SK-N-SH (cell line): ENCODE measurements at regions not wholly inside any gene's neighbourhood (a gene's known extent, or its start where the extent isn't known, plus 50 kb on each side); places are given as distances from the start of the nearest gene placed in this dataset.

ENCODE experiments used
- ELF1 ChIP-seq: IDR thresholded peaks from 2 replicates; pipeline ENCODE4 v1.4.0; 2012
- EP300 ChIP-seq, 2 experiments: IDR thresholded peaks; 2 replicates each; pipeline versions ENCODE4 v1.4.0 to v1.6.1; 2012; ENCODE audit warnings: borderline replicate concordance in 1 of 2, low read depth in 1 of 2, low read length in 1 of 2
- EZH2phosphoT487 ChIP-seq: fragments of 200-600 bp; sonication (generic); IDR thresholded peaks from 2 replicates; pipeline ENCODE4 v1.6.1; 2017; ENCODE audit warnings: low read depth, mixed run types, mild to moderate bottlenecking, antibody characterized with exemption, moderate library complexity, borderline replicate concordance
- FOXM1 ChIP-seq: IDR thresholded peaks from 2 replicates; pipeline ENCODE4 v1.4.0; 2012; ENCODE audit warnings: low read depth, mild to moderate bottlenecking
- GATA2 ChIP-seq: sonication (generic); formaldehyde crosslinking; IDR thresholded peaks from 2 replicates; pipeline ENCODE4 v1.5.0; 2020; ENCODE audit warnings: mild to moderate bottlenecking, missing genetic modification reagents
- POLR2AphosphoS5 ChIP-seq: IDR thresholded peaks from 2 replicates; pipeline ENCODE4 v1.6.1; 2012; ENCODE audit warnings: low read depth, low read length
- SMC3 ChIP-seq: IDR thresholded peaks from 2 replicates; pipeline ENCODE4 v1.6.1; 2012; ENCODE audit warnings: low read depth, low read length, improper control_type of control experiment
- TF ChIP-seq, protein P1 (sequence below): fragments of 200-600 bp; sonication (generic); IDR thresholded peaks from 2 replicates; pipeline ENCODE4 v1.6.1; 2017; ENCODE audit warnings: antibody characterized with exemption, mild to moderate bottlenecking, moderate library complexity
- TF ChIP-seq, protein P2 (sequence below): IDR thresholded peaks from 2 replicates; pipeline ENCODE4 v1.6.1; 2012; ENCODE audit warnings: mild to moderate bottlenecking, low read depth, low read length, moderate library complexity
- TF ChIP-seq, protein P3 (sequence below): IDR thresholded peaks from 2 replicates; pipeline ENCODE4 v1.4.0; 2012; ENCODE audit warnings: low read depth, borderline replicate concordance
- TF ChIP-seq, protein P4 (sequence below): IDR thresholded peaks from 2 replicates; pipeline ENCODE4 v1.4.0; 2012; ENCODE audit warnings: low read depth
- TF ChIP-seq, protein P5 (sequence below): fragments of 150-350 bp; IDR thresholded peaks from 2 replicates; pipeline ENCODE4 v1.6.1; 2017; ENCODE audit warnings: antibody characterized with exemption, low read length, low read depth, borderline replicate concordance

DNA sequence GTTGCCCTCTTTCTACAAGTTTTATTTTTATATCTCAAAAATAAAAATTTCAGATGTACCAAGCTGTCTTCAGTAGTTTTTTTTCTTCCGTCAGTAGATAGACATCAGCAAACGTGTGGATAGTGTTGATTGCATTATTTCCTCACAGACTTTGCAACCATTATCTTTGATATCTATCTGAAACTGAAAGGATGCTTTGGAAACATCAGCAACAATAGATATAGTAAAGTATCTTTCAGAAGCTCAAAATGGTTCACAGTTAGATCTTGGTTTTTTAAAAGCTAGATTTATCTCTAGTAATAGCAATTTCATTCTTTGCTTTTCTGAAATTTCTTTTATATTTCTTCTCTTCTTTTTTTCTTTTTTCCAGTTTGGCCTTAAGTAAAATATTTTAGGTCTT lies 246.9 kb upstream of the PCDH7 start:
- TF ChIP-seq, protein P1, sequence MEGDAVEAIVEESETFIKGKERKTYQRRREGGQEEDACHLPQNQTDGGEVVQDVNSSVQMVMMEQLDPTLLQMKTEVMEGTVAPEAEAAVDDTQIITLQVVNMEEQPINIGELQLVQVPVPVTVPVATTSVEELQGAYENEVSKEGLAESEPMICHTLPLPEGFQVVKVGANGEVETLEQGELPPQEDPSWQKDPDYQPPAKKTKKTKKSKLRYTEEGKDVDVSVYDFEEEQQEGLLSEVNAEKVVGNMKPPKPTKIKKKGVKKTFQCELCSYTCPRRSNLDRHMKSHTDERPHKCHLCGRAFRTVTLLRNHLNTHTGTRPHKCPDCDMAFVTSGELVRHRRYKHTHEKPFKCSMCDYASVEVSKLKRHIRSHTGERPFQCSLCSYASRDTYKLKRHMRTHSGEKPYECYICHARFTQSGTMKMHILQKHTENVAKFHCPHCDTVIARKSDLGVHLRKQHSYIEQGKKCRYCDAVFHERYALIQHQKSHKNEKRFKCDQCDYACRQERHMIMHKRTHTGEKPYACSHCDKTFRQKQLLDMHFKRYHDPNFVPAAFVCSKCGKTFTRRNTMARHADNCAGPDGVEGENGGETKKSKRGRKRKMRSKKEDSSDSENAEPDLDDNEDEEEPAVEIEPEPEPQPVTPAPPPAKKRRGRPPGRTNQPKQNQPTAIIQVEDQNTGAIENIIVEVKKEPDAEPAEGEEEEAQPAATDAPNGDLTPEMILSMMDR: no peak
- no peak for TF ChIP-seq EP300 (IDR thresholded peaks at IDR 0.05; ENCODE audit: borderline replicate concordance in 1 of 2, low read depth in 1 of 2, low read length in 1 of 2)
- TF ChIP-seq, protein P2, sequence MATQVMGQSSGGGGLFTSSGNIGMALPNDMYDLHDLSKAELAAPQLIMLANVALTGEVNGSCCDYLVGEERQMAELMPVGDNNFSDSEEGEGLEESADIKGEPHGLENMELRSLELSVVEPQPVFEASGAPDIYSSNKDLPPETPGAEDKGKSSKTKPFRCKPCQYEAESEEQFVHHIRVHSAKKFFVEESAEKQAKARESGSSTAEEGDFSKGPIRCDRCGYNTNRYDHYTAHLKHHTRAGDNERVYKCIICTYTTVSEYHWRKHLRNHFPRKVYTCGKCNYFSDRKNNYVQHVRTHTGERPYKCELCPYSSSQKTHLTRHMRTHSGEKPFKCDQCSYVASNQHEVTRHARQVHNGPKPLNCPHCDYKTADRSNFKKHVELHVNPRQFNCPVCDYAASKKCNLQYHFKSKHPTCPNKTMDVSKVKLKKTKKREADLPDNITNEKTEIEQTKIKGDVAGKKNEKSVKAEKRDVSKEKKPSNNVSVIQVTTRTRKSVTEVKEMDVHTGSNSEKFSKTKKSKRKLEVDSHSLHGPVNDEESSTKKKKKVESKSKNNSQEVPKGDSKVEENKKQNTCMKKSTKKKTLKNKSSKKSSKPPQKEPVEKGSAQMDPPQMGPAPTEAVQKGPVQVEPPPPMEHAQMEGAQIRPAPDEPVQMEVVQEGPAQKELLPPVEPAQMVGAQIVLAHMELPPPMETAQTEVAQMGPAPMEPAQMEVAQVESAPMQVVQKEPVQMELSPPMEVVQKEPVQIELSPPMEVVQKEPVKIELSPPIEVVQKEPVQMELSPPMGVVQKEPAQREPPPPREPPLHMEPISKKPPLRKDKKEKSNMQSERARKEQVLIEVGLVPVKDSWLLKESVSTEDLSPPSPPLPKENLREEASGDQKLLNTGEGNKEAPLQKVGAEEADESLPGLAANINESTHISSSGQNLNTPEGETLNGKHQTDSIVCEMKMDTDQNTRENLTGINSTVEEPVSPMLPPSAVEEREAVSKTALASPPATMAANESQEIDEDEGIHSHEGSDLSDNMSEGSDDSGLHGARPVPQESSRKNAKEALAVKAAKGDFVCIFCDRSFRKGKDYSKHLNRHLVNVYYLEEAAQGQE: no peak
- TF ChIP-seq, protein P3, sequence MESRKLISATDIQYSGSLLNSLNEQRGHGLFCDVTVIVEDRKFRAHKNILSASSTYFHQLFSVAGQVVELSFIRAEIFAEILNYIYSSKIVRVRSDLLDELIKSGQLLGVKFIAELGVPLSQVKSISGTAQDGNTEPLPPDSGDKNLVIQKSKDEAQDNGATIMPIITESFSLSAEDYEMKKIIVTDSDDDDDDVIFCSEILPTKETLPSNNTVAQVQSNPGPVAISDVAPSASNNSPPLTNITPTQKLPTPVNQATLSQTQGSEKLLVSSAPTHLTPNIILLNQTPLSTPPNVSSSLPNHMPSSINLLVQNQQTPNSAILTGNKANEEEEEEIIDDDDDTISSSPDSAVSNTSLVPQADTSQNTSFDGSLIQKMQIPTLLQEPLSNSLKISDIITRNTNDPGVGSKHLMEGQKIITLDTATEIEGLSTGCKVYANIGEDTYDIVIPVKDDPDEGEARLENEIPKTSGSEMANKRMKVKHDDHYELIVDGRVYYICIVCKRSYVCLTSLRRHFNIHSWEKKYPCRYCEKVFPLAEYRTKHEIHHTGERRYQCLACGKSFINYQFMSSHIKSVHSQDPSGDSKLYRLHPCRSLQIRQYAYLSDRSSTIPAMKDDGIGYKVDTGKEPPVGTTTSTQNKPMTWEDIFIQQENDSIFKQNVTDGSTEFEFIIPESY: no peak
- TF ChIP-seq, protein P4, sequence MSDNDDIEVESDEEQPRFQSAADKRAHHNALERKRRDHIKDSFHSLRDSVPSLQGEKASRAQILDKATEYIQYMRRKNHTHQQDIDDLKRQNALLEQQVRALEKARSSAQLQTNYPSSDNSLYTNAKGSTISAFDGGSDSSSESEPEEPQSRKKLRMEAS: no peak
- no peak for TF ChIP-seq ELF1
- no peak for TF ChIP-seq SMC3
- TF ChIP-seq GATA2: no peak
- TF ChIP-seq POLR2AphosphoS5: no peak
- TF ChIP-seq, protein P5, sequence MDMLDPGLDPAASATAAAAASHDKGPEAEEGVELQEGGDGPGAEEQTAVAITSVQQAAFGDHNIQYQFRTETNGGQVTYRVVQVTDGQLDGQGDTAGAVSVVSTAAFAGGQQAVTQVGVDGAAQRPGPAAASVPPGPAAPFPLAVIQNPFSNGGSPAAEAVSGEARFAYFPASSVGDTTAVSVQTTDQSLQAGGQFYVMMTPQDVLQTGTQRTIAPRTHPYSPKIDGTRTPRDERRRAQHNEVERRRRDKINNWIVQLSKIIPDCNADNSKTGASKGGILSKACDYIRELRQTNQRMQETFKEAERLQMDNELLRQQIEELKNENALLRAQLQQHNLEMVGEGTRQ: no peak
- TF ChIP-seq FOXM1: no peak
- no peak for TF ChIP-seq EZH2phosphoT487
